Cortex of kidney (tissue), 1 donor: ENCODE measurements at regions not wholly inside any gene's neighbourhood (a gene's known extent, or its start where the extent isn't known, plus 50 kb on each side); places are given as distances from the start of the nearest gene placed in this dataset.
"Not testable (repeated sequence)": the region's sequence is repeated elsewhere in the genome, so short reads cannot be mapped to it uniquely, and the experiment has no call there.

ENCODE experiments used
- DNase-seq: peaks from one replicate; lab custom pipeline; 2025; lab: John Stamatoyannopoulos, UW

- DNase-seq, result no peak
These were observed 201.9 kb upstream of the AGTR2 start for GRCh38 chrX:115968436-115969252.

DNA sequence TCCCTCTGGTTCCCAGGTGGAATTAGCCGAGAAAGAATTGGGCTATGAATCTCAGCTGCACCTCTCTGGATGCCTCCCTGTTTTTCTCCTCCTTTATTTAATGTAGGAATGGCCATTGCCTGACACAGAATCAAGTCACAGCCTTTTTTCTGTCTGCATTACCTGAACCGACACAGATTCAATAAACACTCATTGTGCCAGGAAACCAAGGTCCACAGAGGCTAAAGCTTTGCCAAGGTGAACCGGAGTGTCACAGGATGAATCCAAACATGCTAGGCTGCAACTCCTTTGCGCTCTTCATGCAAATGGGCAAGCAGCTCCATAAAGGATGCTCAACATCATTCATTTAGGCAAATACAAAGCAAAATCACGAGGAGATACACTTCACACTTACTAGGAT is 199.8 kb upstream of the AGTR2 start:
- DNase-seq, result no peak

DNA sequence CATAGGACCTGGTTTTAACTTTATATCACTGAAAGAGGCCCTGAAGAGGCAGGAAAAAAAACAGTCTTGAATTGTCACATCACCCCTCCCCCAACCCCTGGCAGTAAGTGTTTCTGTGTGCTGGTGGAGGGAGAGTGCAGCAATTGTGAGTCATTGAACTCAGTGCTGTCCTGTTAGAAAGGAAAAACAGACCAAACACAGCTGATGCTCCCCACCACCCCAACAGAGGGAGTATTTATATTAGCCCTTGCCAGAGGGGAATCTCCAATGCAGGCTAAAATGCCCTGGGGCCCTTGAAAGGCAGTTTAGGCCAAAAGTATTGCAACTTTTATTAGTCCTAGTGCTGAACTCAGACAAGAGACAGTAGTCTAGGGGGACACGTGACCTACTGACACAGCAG is 197.8 kb upstream of the AGTR2 start:
- no peak for DNase-seq

DNA sequence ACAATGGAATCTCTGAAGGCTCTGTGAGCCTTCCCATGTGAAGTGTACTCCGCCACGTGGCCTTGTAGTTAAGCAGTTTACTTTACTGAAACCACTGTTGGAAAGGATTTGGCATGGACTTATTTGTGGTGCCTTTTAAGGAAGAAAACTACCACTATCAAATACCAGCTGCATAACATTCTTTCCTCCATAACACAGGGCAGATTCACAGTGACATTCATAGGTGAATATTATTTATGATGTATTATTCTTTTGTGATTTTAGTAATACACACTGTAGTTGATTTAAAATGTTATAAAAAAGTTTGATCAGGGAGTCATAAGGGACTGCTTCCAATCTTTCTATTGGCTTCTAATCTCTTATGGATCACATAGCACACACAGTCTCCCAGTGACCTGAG is 192.5 kb upstream of the AGTR2 start:
- no peak for DNase-seq

- DNase-seq, result not testable (repeated sequence)
These were observed 187.4 kb upstream of the AGTR2 start for GRCh38 chrX:115983148-115983547.

DNA sequence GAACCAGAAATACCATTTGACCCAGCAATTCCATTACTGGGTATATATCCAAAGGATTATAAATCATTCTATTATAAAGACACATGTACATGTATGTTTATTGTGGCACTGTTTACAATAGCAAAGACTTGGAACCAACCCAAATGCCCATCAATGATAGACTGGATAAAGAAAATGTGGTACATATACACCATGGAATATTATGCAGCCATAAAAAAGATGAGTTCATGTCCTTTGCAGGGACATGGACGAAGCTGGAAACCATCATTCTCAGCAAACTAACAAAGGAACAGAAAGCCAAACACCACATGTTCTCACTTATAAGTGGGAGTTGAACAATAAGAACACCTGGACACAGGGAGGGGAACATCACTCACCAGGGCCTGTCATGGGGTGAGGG is 183.1 kb upstream of the AGTR2 start:
- not testable (repeated sequence) for DNase-seq

DNA sequence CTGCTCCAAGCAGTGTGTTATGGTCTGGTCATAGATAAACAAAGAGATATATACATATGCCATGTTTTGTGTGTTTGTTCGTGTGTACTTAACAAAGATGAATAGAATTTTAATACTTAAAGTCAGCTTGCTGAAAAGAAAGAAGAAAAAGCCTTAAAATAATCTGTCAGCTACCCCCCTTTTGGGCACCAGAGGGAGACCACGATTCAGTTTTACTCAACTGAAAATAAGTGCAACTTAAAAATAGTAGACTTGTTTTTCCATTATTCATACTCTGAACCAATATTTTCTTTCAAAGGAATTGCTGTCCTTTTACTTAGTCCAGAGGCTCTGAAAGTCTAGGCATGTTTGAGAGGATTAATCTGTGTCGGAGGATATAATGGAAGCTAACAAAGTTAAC is 181.7 kb upstream of the AGTR2 start:
- DNase-seq, result no peak

- no peak for DNase-seq
These were observed 180.9 kb upstream of the AGTR2 start for GRCh38 chrX:115989686-115990085.

- DNase-seq, result no peak
These were observed 161.2 kb upstream of the AGTR2 start for GRCh38 chrX:116009346-116009745.

DNA sequence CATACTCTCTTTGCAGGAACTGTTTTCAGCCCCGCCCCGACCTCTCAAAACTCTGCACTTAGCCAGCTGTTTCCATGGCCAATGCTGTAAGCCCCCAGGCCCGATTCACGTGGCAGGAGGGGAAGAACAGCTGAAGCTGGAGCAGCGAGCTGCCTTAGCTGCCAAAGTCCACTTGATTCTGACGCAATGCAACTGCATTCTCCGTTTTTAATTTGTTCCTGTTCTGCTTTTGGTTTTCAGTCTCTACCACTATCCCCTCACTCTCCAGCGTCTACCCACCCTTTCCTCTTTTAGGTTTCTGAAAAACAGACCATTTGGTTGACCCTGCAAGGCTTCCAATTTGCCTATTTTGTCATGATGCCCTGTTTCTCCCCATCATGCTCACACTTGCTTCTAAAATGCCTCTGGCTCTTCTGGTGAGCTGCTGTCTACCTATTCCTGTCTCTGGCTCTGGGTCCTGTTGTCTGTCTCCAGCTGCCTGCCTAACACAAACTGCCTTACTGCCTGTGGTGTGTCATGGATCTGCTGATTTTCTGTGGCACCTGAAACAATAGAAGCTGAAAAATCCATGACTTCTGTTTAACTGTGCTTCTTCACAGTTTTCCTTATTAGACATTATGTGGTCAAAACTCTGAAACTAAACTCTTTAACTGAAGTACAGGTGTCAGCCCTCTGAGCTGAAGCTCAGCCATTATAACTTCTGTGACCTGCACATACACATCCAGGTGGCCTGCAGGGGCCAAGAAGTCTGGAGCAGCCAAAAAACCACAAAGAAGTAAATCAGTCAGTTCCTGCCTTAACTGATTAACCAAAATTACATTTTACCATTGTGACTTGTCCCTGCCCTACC is 160.5 kb upstream of the AGTR2 start:
- no peak for DNase-seq

- DNase-seq, result no peak
These were observed 159.6 kb upstream of the AGTR2 start for GRCh38 chrX:116010939-116011338.

DNA sequence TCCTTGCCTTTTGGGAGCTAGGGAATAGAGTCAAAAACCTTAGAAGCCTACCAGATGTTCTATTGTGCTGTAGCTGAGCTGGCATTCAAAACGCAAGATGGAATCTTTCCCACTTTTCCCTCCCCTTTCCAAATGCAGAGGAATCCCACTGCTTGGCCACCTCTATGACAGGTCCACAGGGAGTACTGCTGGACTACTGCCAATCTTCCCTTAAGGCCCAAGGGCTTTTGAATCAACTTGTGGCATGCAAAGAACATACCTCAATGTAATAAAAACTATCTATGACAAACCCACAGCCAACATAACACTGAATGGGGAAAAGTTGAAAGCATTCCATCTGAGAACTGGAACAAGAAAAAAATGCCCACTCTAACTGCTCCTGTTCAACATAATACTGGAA is 139.2 kb upstream of the AGTR2 start:
- DNase-seq, result no peak
